GM12891 (cell line): ENCODE measurements at regions not wholly inside any gene's neighbourhood (a gene's known extent, or its start where the extent isn't known, plus 50 kb on each side); places are given as distances from the start of the nearest gene placed in this dataset.
"Not testable (repeated sequence)": the region's sequence is repeated elsewhere in the genome, so short reads cannot be mapped to it uniquely, and the experiment has no call there.

Source experiments
- POLR2A ChIP-seq: IDR thresholded peaks from 2 replicates; pipeline ENCODE4 v1.6.1; 2011; ENCODE audit warnings: low read depth, low read length, control low read depth
- POLR2AphosphoS5 ChIP-seq: IDR thresholded peaks from 2 replicates; pipeline ENCODE4 v1.6.1; 2011; ENCODE audit warnings: low read depth, low read length, control low read depth
- TAF1 ChIP-seq: IDR thresholded peaks from 2 replicates; pipeline ENCODE4 v1.6.1; 2011; ENCODE audit warnings: low read depth, low read length, control low read depth

DNA sequence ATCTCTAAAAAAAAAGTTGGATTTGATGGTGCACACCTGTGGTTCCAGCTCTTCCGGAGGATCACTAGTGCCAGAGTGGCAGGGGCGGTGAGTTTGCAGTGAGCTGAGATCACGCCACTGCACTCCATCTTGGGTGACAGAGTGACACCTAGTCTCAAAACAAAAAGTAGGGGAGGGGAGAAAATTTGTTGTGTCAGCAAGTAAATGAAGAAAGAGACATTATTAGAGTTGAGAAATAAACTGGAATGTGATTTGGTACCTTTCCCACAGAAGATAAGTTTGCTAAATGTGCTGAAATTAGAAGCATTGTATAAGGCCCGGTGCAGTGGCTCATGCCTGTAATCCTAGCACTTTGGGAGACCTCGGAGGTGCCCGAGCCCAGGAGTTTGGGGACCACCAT, 54.0 kb upstream of the PPIAL4F start:
- not testable (repeated sequence) for TF ChIP-seq POLR2AphosphoS5, POLR2A, TAF1
